Loucy (cell line): ENCODE measurements at regions not wholly inside any gene's neighbourhood (a gene's known extent, or its start where the extent isn't known, plus 50 kb on each side); places are given as distances from the start of the nearest gene placed in this dataset.
"Not testable (repeated sequence)": the region's sequence is repeated elsewhere in the genome, so short reads cannot be mapped to it uniquely, and the experiment has no call there.

Experiments
- H2AFZ ChIP-seq: fragments of 200-600 bp; sonication (generic); 2 replicates; pipeline ENCODE4 v1.6.0; 2016; ENCODE audit warnings: antibody characterized with exemption, mild to moderate bottlenecking, low read length, moderate library complexity
- H3F3A ChIP-seq: fragments of 200-600 bp; 2 replicates; pipeline ENCODE4 v1.6.0; 2016; ENCODE audit warnings: antibody characterized with exemption, low read depth, mild to moderate bottlenecking
- H3K27me3 ChIP-seq: fragments of 200-600 bp; sonication (generic); 2 replicates; pipeline ENCODE4 v1.6.1; 2014; ENCODE audit warnings: low read length, mild to moderate bottlenecking; ENCODE audit not compliant: insufficient read depth, poor library complexity, severe bottlenecking
- H3K36me3 ChIP-seq: fragments of 200-600 bp; sonication (generic); 2 replicates; pipeline ENCODE4 v1.6.1; 2016; ENCODE audit warnings: low read length; ENCODE audit not compliant: insufficient read depth
- H3K4me1 ChIP-seq: fragments of 200-600 bp; sonication (generic); 2 replicates; pipeline ENCODE4 v1.5.1; 2014; ENCODE audit warnings: low read length, mild to moderate bottlenecking; ENCODE audit not compliant: insufficient read depth, poor library complexity, severe bottlenecking
- H3K4me2 ChIP-seq: fragments of 200-600 bp; sonication (generic); 2 replicates; pipeline ENCODE4 v1.6.0; 2014; ENCODE audit warnings: antibody characterized with exemption, low read length, low read depth, mild to moderate bottlenecking; ENCODE audit not compliant: poor library complexity, severe bottlenecking
- H3K4me3 ChIP-seq: fragments of 200-600 bp; sonication (generic); 2 replicates; pipeline ENCODE4 v1.5.1; 2014; ENCODE audit warnings: low read length, mild to moderate bottlenecking, mixed read lengths; ENCODE audit not compliant: poor library complexity, severe bottlenecking
- H3K79me2 ChIP-seq: fragments of 200-600 bp; sonication (generic); 2 replicates; pipeline ENCODE4 v1.6.1; 2014; ENCODE audit warnings: low read length; ENCODE audit not compliant: insufficient read depth
- H3K9ac ChIP-seq: fragments of 200-600 bp; sonication (generic); 2 replicates; pipeline ENCODE4 v1.6.0; 2014; ENCODE audit warnings: mild to moderate bottlenecking, low read depth, low read length, moderate library complexity; ENCODE audit not compliant: poor library complexity, severe bottlenecking
- H3K9me2 ChIP-seq: fragments of 200-600 bp; sonication (generic); replicated peaks from 2 replicates; pipeline ENCODE4 v1.6.1; 2016; ENCODE audit warnings: low read depth, low read length, mixed read lengths
- H3K9me3 ChIP-seq: fragments of 200-600 bp; sonication (generic); 2 replicates; pipeline ENCODE4 v1.6.1; 2014; ENCODE audit warnings: mild to moderate bottlenecking, antibody characterized with exemption, low read length, low read depth; ENCODE audit not compliant: insufficient read depth
- H4K20me1 ChIP-seq: fragments of 200-600 bp; sonication (generic); 2 replicates; pipeline ENCODE4 v1.6.0; 2014; ENCODE audit warnings: antibody characterized with exemption, low read length, mild to moderate bottlenecking; ENCODE audit not compliant: insufficient read depth, poor library complexity, severe bottlenecking
- CTCF ChIP-seq: fragments of 200-600 bp; sonication (generic); conservative IDR thresholded peaks from 2 replicates; pipeline ENCODE4 v1.5.1; 2014; ENCODE audit warnings: mild to moderate bottlenecking, antibody characterized with exemption, low read length
- EZH2phosphoT487 ChIP-seq: fragments of 200-600 bp; IDR thresholded peaks from 2 replicates; pipeline ENCODE4 v1.6.1; 2018; ENCODE audit warnings: antibody characterized with exemption, mild to moderate bottlenecking, moderate library complexity, borderline replicate concordance

- Histone ChIP-seq H3K4me3 (no peak overlapping the region), H4K20me1 (no peaks in the 10 kb centered on the region), H3K36me3 (no peaks in the 10 kb centered on the region), H3K9ac (no peak overlapping the region), H3K79me2 (no peaks in the 10 kb centered on the region), H2AFZ (no peak overlapping the region), H3K9me2 (no peaks in the 10 kb centered on the region), H3K4me1 (no peaks in the 10 kb centered on the region), H3K9me3 (0 out of 2 replicates have a peak, but pooled peaks cover 2% of the 10 kb centered on the region), H3K4me2 (no peak overlapping the region), H3K27me3 (no peaks in the 10 kb centered on the region), H3F3A (no peaks in the 10 kb centered on the region)
- TF ChIP-seq EZH2phosphoT487 = no peak
- TF ChIP-seq CTCF = no peak
Measured at GRCh38 chr6:115835314-115835713, 225.4 kb downstream of the FRK start.

- H3K79me2 ChIP-seq, H3K4me2 ChIP-seq, H3K4me3 ChIP-seq, H3K36me3 ChIP-seq, H3K9ac ChIP-seq, H3F3A ChIP-seq, H3K9me3 ChIP-seq, H3K9me2 ChIP-seq, H4K20me1 ChIP-seq, H3K27me3 ChIP-seq, H3K4me1 ChIP-seq, H2AFZ ChIP-seq: not testable (repeated sequence)
Measured at GRCh38 chr6:115834542-115834941, 226.1 kb downstream of the FRK start.

- Histone ChIP-seq H3K4me1 (no peaks in the 10 kb centered on the region), H3K9me2 (no peaks in the 10 kb centered on the region), H3K36me3 (no peaks in the 10 kb centered on the region), H3K79me2 (no peaks in the 10 kb centered on the region), H3F3A (no peaks in the 10 kb centered on the region), H3K4me3 (no peak overlapping the region), H3K4me2 (no peak overlapping the region), H3K9ac (no peak overlapping the region), H2AFZ (no peak overlapping the region), H3K27me3 (no peaks in the 10 kb centered on the region), H3K9me3 (0 out of 2 replicates have a peak, but pooled peaks cover 2% of the 10 kb centered on the region), H4K20me1 (no peaks in the 10 kb centered on the region)
- TF ChIP-seq EZH2phosphoT487 = no peak
- no peak for TF ChIP-seq CTCF
Measured at GRCh38 chr6:115832786-115833185, 227.9 kb downstream of the FRK start.

- Histone ChIP-seq H3K79me2 (no peaks in the 10 kb centered on the region), H3K4me3 (no peak overlapping the region), H2AFZ (no peak overlapping the region), H3K4me1 (no peaks in the 10 kb centered on the region), H3K27me3 (no peaks in the 10 kb centered on the region), H4K20me1 (no peaks in the 10 kb centered on the region), H3K9ac (no peak overlapping the region), H3K4me2 (no peak overlapping the region), H3K36me3 (no peaks in the 10 kb centered on the region), H3K9me3 (0 out of 2 replicates have a peak, but pooled peaks cover 2% of the 10 kb centered on the region), H3F3A (no peaks in the 10 kb centered on the region), H3K9me2 (no peaks in the 10 kb centered on the region)
- TF ChIP-seq EZH2phosphoT487 (no peak), CTCF (no peak)
Measured at GRCh38 chr6:115832186-115832585, 228.5 kb downstream of the FRK start.
